Smooth muscle cell (in vitro differentiated cells): ENCODE measurements at regions not wholly inside any gene's neighbourhood (a gene's known extent, or its start where the extent isn't known, plus 50 kb on each side); places are given as distances from the start of the nearest gene placed in this dataset.

Experiments
- DNase-seq: peaks from one replicate; lab custom pipeline; 2025; ENCODE audit not compliant: unreplicated experiment; lab: John Stamatoyannopoulos, UW
- H2AFZ ChIP-seq: fragments of 200-600 bp; sonication (generic); 2 replicates; pipeline ENCODE4 v1.6.0; 2016; ENCODE audit warnings: antibody characterized with exemption, low read depth, mild to moderate bottlenecking
- H3F3A ChIP-seq: fragments of 200-600 bp; sonication (generic); 2 replicates; pipeline ENCODE4 v1.6.0; 2017; ENCODE audit warnings: antibody characterized with exemption, low read depth
- H3K27ac ChIP-seq: fragments of 200-600 bp; sonication (generic); 2 replicates; pipeline ENCODE4 v1.5.1; 2016; ENCODE audit warnings: low read depth, mild to moderate bottlenecking
- H3K27me3 ChIP-seq: fragments of 200-600 bp; sonication (generic); 2 replicates; pipeline ENCODE4 v1.6.1; 2016; ENCODE audit warnings: low read depth, mild to moderate bottlenecking
- H3K36me3 ChIP-seq: fragments of 200-600 bp; sonication (generic); 2 replicates; pipeline ENCODE4 v1.5.1; 2016; ENCODE audit warnings: low read depth
- H3K4me1 ChIP-seq: fragments of 200-600 bp; sonication (generic); 2 replicates; pipeline ENCODE4 v1.5.1; 2016; ENCODE audit warnings: low read depth
- H3K4me2 ChIP-seq: fragments of 200-600 bp; sonication (generic); 2 replicates; pipeline ENCODE4 v1.6.0; 2016; ENCODE audit warnings: mild to moderate bottlenecking
- H3K4me3 ChIP-seq: fragments of 200-600 bp; sonication (generic); 2 replicates; pipeline ENCODE4 v1.5.1; 2016; ENCODE audit warnings: mild to moderate bottlenecking
- H3K79me2 ChIP-seq: fragments of 200-600 bp; sonication (generic); 2 replicates; pipeline ENCODE4 v1.6.0; 2016; ENCODE audit warnings: low read depth, mild to moderate bottlenecking
- H3K9ac ChIP-seq: fragments of 200-600 bp; sonication (generic); 2 replicates; pipeline ENCODE4 v1.6.0; 2016; ENCODE audit warnings: low read depth
- H3K9me3 ChIP-seq: fragments of 200-600 bp; sonication (generic); replicated peaks from 2 replicates; pipeline ENCODE4 v1.5.1; 2016; ENCODE audit warnings: low read depth
- H4K20me1 ChIP-seq: fragments of 200-600 bp; sonication (generic); 2 replicates; pipeline ENCODE4 v1.6.0; 2016; ENCODE audit warnings: low read depth
- CTCF ChIP-seq: fragments of 200-600 bp; sonication (generic); IDR thresholded peaks from 2 replicates; pipeline ENCODE4 v1.5.1; 2017; ENCODE audit warnings: borderline replicate concordance, mild to moderate bottlenecking, antibody characterized with exemption; ENCODE audit not compliant: insufficient read depth, poor library complexity, severe bottlenecking
- WGBS: methylation state at CpG from one replicate; pipeline ENCODE4 v1.1.7; 2016; ENCODE audit warnings: low lambda C conversion rate; 5-methylcytosine and 5-hydroxymethylcytosine counted together

- Histone ChIP-seq H3K4me2 (no peak overlapping the region), H3K79me2 (no peaks in the 10 kb centered on the region), H3K27me3 (no peaks in the 10 kb centered on the region), H3K36me3 (no peaks in the 10 kb centered on the region), H3K9me3 (no peaks in the 10 kb centered on the region), H3K9ac (no peak overlapping the region), H3F3A (no peaks in the 10 kb centered on the region), H3K4me3 (no peak overlapping the region), H2AFZ (peak overlapping the region; percentile 58), H3K4me1 (no peaks in the 10 kb centered on the region), H3K27ac (no peak overlapping the region), H4K20me1 (no peaks in the 10 kb centered on the region)
- 70% methylated on average over 15 of the region's 15 CpGs for WGBS
- TF ChIP-seq CTCF = no peak
- no peak for DNase-seq
These were observed 72.1 kb downstream of the SPRING1 start for GRCh38 chr12:116665666-116666304.

GRCh38 chr12:116664085-116664484 lies 73.8 kb downstream of the SPRING1 start:
- Histone ChIP-seq H3K4me3 (no peak overlapping the region), H4K20me1 (no peaks in the 10 kb centered on the region), H3F3A (no peaks in the 10 kb centered on the region), H3K27me3 (no peaks in the 10 kb centered on the region), H3K27ac (no peak overlapping the region), H3K79me2 (no peaks in the 10 kb centered on the region), H3K4me2 (no peak overlapping the region), H3K4me1 (no peaks in the 10 kb centered on the region), H3K9ac (no peak overlapping the region), H2AFZ (no peak overlapping the region), H3K9me3 (no peaks in the 10 kb centered on the region), H3K36me3 (no peaks in the 10 kb centered on the region)
- TF ChIP-seq CTCF = no peak
- no peak for DNase-seq
- WGBS = 98% methylated on average over 4 of the region's 4 CpGs

- H3K9me3 ChIP-seq = no peaks in the 10 kb centered on the region
- no peak for DNase-seq
- H3K4me1 ChIP-seq = no peaks in the 10 kb centered on the region
These were observed 75.2 kb downstream of the SPRING1 start for GRCh38 chr12:116662612-116663144.

More at GRCh38 chr12:116662612-116663144, 75.2 kb downstream of the SPRING1 start:
- no peak overlapping the region for H3K9ac ChIP-seq
- no peak overlapping the region for H3K4me3 ChIP-seq
- no peaks in the 10 kb centered on the region for H3F3A ChIP-seq
- H4K20me1 ChIP-seq = no peaks in the 10 kb centered on the region
- H2AFZ ChIP-seq = no peak overlapping the region
- no peaks in the 10 kb centered on the region for H3K36me3 ChIP-seq
- H3K79me2 ChIP-seq = no peaks in the 10 kb centered on the region
- H3K4me2 ChIP-seq = no peak overlapping the region
- H3K27ac ChIP-seq = no peak overlapping the region
- WGBS = 70% methylated on average over 21 of the region's 21 CpGs
- H3K27me3 ChIP-seq = no peaks in the 10 kb centered on the region
- TF ChIP-seq CTCF = no peak
